Heart right ventricle (tissue), 16 donors: ENCODE measurements at regions not wholly inside any gene's neighbourhood (a gene's known extent, or its start where the extent isn't known, plus 50 kb on each side); places are given as distances from the start of the nearest gene placed in this dataset.
A peak's percentile ranks its signal among the peaks of the same experiment; 100 is the strongest.

Experiments used
- ATAC-seq, 8 donors: fragments of 200-7000 bp; cut with Tn5 transposase; one replicate each; pipeline ENCODE4 v1.9.1; 2020; ENCODE audit warnings: mild to moderate bottlenecking in 8 of 8, moderate library complexity in 8 of 8, moderate number of reproducible peaks in 1 of 8
- DNase-seq, 2 donors: peaks; one replicate each; pipeline ENCODE4 v3.0.0-alpha.2; 2020
- H3K27ac ChIP-seq, 10 donors: fragments of 200-600 bp; sonication (generic) in 2 of 10; one replicate each; pipeline versions ENCODE4 v1.5.0 to v1.8.0; 2020 to 2022; ENCODE audit warnings: mild to moderate bottlenecking in 3 of 10
- H3K27me3 ChIP-seq, 7 donors: fragments of 200-600 bp; one replicate each; pipeline ENCODE4 v1.8.0; 2021 to 2022; ENCODE audit warnings: mild to moderate bottlenecking in 2 of 7
- H3K36me3 ChIP-seq, 9 donors: fragments of 200-600 bp; sonication (generic) in 1 of 9; one replicate each; pipeline versions ENCODE4 v1.5.0 to v1.8.0; 2020 to 2022; ENCODE audit warnings: mild to moderate bottlenecking in 2 of 9
- H3K4me1 ChIP-seq, 9 donors: fragments of 200-600 bp; sonication (generic) in 1 of 9; one replicate each; pipeline versions ENCODE4 v1.5.0 to v1.8.0; 2020 to 2022; ENCODE audit warnings: mild to moderate bottlenecking in 4 of 9
- H3K4me3 ChIP-seq, 10 donors: fragments of 200-600 bp; sonication (generic) in 2 of 10; one replicate each; pipeline versions ENCODE4 v1.5.0 to v1.8.0; 2020 to 2022; ENCODE audit warnings: mild to moderate bottlenecking in 7 of 10, moderate library complexity in 2 of 10
- H3K9me3 ChIP-seq, 11 donors: fragments of 200-600 bp in 10 of 11; sonication (generic) in 2 of 11; one replicate each; pipeline versions ENCODE4 v1.5.0 to v1.8.0; 2013 to 2022; ENCODE audit warnings: mild to moderate bottlenecking in 2 of 11, control low read depth in 1 of 11, moderate library complexity in 1 of 11
- CTCF ChIP-seq, 9 donors: fragments of 200-600 bp; sonication (generic) in 2 of 9; IDR thresholded peaks; one replicate each; pipeline versions ENCODE4 v1.5.0 to v1.8.0; 2021 to 2022; ENCODE audit warnings: antibody characterized with exemption in 9 of 9, mild to moderate bottlenecking in 5 of 9, moderate library complexity in 1 of 9
- WGBS, 2 donors: extraction: QIAGEN DNeasy Blood & Tissue Kit; methylation state at CpG; one replicate each; pipeline ENCODE4 v1.1.7; 2013; ENCODE audit warnings: inconsistent platforms in 1 of 2; 5-methylcytosine and 5-hydroxymethylcytosine counted together
- intact Hi-C, 10 donors: fragments of 100-400 bp; cut with DNase I; formaldehyde crosslinking; loops; one replicate each; pipeline versions ENCODE4 v1.11.1 to v1.14.2; 2022
- donor health status: Arrhythmogenic right ventricular cardiomyopathy.
- donor health status: ischemic (EF 13 %, LVEDD 7.1; RV severe dilation, severe dysfunction).
- donor health status: healthy with polysubstance abuse.
- donor health status: DM: no; HTN: yes; CAD: no.
- donor health status: DM: no; HTN: no; CAD: no.
- donor health status: ischemic (EF 25% LVEDD 6.9; RV normal size, moderate dysfunction).
- donor health status: ischemic (EF 25% LVEDD 5.7; RV mildly dilated, moderate dysfunction).
- donor health status: healthy.
- donor health status: DM: yes; HTN: yes; CAD: no.
- donor health status: Ischemic cardiomyopathy.
- donor health status: ischemic (EF 35%, LVEDD 5.7; RV mildly dilated, moderate dysfunction).
- donor health status: nonischemic (EF 11% LVEDD 7.7; RV severe dilation, severe dysfunction).
- donor health status: DM: yes; HTN: yes; CAD: no.
- donor health status: PGD.
- donor health status: ischemic (EF 29% LVEDD 5.4; RV normal size, mild dysfunction).
- donor health status: nonischemic (EF 23%, LVEDD 6.1; RV moderate dilation, normal function).

- no peaks in the 10 kb centered on the region for H3K36me3 ChIP-seq
- no peaks in the 10 kb centered on the region for H3K9me3 ChIP-seq
- H3K27me3 ChIP-seq, result peaks cover 0 to 33% (median 14%) of the 10 kb centered on the region in 7 donors
- DNase-seq (no peak), ATAC-seq (peak in 1 of 8 donors; percentile 10)
- peaks cover 0 to 17% (median 0%) of the 10 kb centered on the region in 9 donors for H3K4me1 ChIP-seq
- H3K4me3 ChIP-seq, result no peak overlapping the region
- H3K27ac ChIP-seq, result no peak overlapping the region
- no peak for TF ChIP-seq CTCF (IDR thresholded peaks at IDR 0.05)
- intact Hi-C loops, result loop anchor here in 9 of 10 donors (1.0 to 10.0 kb wide), 7 partner anchors 125 to 599 kb away; no protein-coding TSS in a partner anchor
- WGBS, 2 donors, result 68 to 81% methylated on average over 4 of the region's 4 CpGs
Observed at GRCh38 chr2:191565647-191566198, 112.2 kb upstream of the NABP1 start.

DNA sequence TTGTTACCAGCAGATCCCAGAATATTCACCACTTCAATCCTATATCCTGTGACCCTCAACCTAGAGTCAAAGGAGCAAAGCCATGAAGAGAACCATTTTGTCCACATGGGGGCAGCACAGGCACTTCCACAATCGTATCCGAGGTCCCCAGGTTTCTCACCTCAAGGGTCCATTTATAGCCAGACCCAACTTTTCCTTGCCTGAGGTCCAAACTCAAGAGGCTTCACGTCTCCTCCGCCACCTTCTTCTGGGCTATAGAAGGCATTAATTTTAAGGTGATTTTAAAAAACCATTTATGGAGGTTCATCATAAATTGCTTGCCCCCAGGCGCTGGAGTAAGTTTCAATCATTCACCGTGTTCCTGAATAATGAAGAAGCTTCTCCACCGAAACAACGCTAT, 111.6 kb upstream of the NABP1 start:
- WGBS, 2 donors, result 59 to 63% methylated on average over 8 of the region's 8 CpGs
- Histone ChIP-seq H3K9me3 (no peaks in the 10 kb centered on the region), H3K4me1 (peaks cover 0 to 23% (median 0%) of the 10 kb centered on the region in 9 donors), H3K4me3 (no peak overlapping the region), H3K27ac (no peak overlapping the region), H3K27me3 (peaks cover 0 to 32% (median 14%) of the 10 kb centered on the region in 7 donors), H3K36me3 (no peaks in the 10 kb centered on the region)
- intact Hi-C loops, result loop anchor here in 9 of 10 donors (1.0 to 10.0 kb wide), 7 partner anchors 124 to 598 kb away; no protein-coding TSS in a partner anchor
- DNase-seq (peak in 1 of 2 donors; percentile 47), ATAC-seq (peak in 6 of 8 donors; percentile 52 to 75 (median 62))
- TF ChIP-seq CTCF (IDR thresholded peaks at IDR 0.05), result peak; percentile 32 to 81 (median 74)

GRCh38 chr2:191567206-191567605, 110.7 kb upstream of the NABP1 start:
- ATAC-seq (no peak), DNase-seq (no peak)
- Histone ChIP-seq H3K27ac (no peak overlapping the region), H3K27me3 (peaks cover 0 to 31% (median 14%) of the 10 kb centered on the region in 7 donors), H3K36me3 (no peaks in the 10 kb centered on the region), H3K4me1 (peaks cover 0 to 32% (median 0%) of the 10 kb centered on the region in 9 donors), H3K9me3 (no peaks in the 10 kb centered on the region), H3K4me3 (no peak overlapping the region)
- intact Hi-C loops, result loop anchor here in 7 of 10 donors (2.0 to 10.0 kb wide), 6 partner anchors 124 to 598 kb away; no protein-coding TSS in a partner anchor
- WGBS, 2 donors, result 95 to 96% methylated on average over 3 of the region's 3 CpGs
- TF ChIP-seq CTCF (IDR thresholded peaks at IDR 0.05), result no peak

DNA sequence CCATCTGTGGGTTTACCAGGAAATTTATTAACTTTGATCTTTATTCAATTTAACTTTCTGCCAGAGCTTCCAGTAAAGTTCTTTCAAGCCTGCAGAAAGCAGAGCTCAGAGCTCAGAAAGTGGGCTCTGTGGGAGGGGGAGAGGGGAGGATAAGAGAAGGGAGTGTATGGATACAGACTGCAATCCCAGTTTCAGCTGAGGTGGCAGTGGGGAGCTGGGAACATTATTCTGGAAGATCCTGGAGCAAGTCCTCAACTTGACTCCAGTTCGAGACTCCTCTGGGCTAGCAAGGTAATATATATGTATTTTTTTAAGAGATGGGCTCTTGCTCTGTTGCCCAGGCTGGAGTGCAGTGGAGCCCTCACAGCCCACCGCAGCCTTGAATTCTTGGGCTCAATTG, 108.9 kb upstream of the NABP1 start:
- Histone ChIP-seq H3K4me3 (no peak overlapping the region), H3K4me1 (peaks cover 0 to 34% (median 0%) of the 10 kb centered on the region in 9 donors), H3K27me3 (peaks cover 0 to 21% (median 11%) of the 10 kb centered on the region in 7 donors), H3K9me3 (no peaks in the 10 kb centered on the region), H3K36me3 (no peaks in the 10 kb centered on the region), H3K27ac (no peak overlapping the region)
- 66 to 94% methylated on average over 2 of the region's 2 CpGs for WGBS, 2 donors
- TF ChIP-seq CTCF (IDR thresholded peaks at IDR 0.05), result no peak
- ATAC-seq (no peak), DNase-seq (no peak)
- intact Hi-C loops, result loop anchor here in 5 of 10 donors (2.0 to 10.0 kb wide), 6 partner anchors 122 to 596 kb away; no protein-coding TSS in a partner anchor
